ENCODE measurements at regions not wholly inside any gene's neighbourhood (a gene's known extent, or its start where the extent isn't known, plus 50 kb on each side); places are given as distances from the start of the nearest gene placed in this dataset.
"Not testable (repeated sequence)": the region's sequence is repeated elsewhere in the genome, so short reads cannot be mapped to it uniquely, and the experiment has no call there.

DNA sequence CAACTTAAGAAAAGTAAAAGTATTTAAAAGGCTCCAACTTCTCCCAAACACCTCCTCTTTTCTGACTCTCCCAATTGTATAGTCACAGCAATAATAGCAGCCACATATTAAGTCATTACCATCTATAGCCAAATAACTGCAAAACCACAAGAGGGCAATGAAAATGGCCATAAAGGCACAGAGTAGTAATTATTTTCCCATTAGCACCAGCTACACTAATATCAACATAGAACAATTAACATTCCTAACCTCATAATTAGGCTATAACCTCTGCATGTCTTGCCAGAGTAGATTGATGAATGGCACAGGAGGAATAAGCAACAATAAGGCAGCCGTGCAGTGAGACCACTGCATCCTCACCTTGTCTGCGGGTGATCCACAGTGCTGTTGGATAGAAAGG, 226.4 kb upstream of the SERP2 start:
- FAIRE-seq (no peak), DNase-seq (ENCODE audit: insufficient read length, low spot score) (no peak)
- TF ChIP-seq SPI1 (IDR thresholded peaks at IDR 0.05; ENCODE audit: low read depth, low read length) (no peak), PAX5 (IDR thresholded peaks at IDR 0.05; ENCODE audit: insufficient read depth, low read length, severe bottlenecking) (no peak), POU2F2 (IDR thresholded peaks at IDR 0.05; ENCODE audit: low read depth, low read length) (no peak)

DNA sequence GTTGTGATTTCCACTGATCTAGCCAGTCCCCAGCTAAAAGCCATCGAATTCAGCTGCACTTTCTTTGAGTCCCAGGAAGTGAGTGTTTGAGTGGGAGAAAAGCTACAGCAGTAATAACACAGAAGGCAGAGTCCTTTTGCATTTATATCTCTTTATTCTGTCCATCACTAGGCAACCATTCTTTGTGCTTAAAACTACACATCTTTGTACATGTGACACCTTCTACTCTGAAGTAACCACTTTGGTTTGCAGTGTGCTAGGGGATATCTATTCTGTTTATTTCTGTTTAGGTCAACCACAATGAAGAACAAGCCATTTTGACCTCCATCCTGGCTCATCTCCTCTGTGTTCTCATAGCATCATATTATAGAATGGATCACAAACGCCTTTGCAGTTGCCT, 226.0 kb upstream of the SERP2 start:
- TF ChIP-seq PAX5 (IDR thresholded peaks at IDR 0.05; ENCODE audit: insufficient read depth, low read length, severe bottlenecking) = no peak
- TF ChIP-seq POLR2AphosphoS5 (IDR thresholded peaks at IDR 0.05; ENCODE audit: low read depth, low read length) = no peak
- no peak for TF ChIP-seq TAF1 (IDR thresholded peaks at IDR 0.05; ENCODE audit: low read depth, low read length)
- no peak for TF ChIP-seq SPI1 (IDR thresholded peaks at IDR 0.05; ENCODE audit: low read depth, low read length)
- TF ChIP-seq POU2F2 (IDR thresholded peaks at IDR 0.05; ENCODE audit: low read depth, low read length) = no peak
- TF ChIP-seq POLR2A (IDR thresholded peaks at IDR 0.05; ENCODE audit: low read depth, low read length) = no peak
- DNase-seq (ENCODE audit: insufficient read length, low spot score) = no peak
- no peak for FAIRE-seq

DNA sequence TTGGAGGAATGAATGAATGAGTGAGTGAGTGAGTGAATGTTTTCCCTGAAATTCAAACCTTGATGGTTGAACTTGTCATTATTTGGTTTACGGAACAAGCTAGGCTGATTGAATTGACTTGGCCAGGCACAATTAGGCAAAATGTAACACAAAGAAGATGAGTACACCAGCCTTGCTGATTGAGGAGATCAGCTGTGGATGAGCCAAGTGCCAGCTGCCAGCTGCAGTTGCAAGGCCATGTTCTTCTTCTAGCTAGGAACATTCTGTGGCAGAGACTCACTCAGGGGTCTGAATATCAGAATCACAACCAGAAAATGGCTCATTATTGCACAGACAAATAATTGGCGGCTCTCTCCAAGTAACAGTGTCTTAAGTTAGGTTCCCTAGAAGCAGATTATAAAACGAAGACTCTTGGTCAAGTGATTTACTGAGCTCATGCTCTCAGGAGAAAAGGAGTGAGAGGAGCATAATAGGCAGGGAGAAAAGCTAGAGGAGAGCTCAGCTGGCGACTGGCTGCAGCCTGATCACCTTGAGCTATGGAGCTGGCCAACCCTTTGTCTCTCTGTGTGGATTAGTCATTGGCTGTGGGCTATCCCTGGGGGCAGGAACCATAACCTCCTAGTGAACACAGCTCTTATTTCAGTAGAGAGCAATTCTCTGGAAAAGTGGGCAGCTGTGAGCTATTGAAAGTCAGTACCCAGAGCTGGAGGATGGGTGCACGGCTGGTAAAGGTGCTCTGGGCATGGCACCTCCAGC, 225.3 kb upstream of the SERP2 start:
- DNase-seq (ENCODE audit: insufficient read length, low spot score) (no peak), FAIRE-seq (no peak)
- no peak for TF ChIP-seq SPI1 (IDR thresholded peaks at IDR 0.05; ENCODE audit: low read depth, low read length)
- no peak for TF ChIP-seq POU2F2 (IDR thresholded peaks at IDR 0.05; ENCODE audit: low read depth, low read length)
- TF ChIP-seq POLR2A (IDR thresholded peaks at IDR 0.05; ENCODE audit: low read depth, low read length) = no peak
- no peak for TF ChIP-seq PAX5 (IDR thresholded peaks at IDR 0.05; ENCODE audit: insufficient read depth, low read length, severe bottlenecking)
- TF ChIP-seq TAF1 (IDR thresholded peaks at IDR 0.05; ENCODE audit: low read depth, low read length) = no peak
- no peak for TF ChIP-seq POLR2AphosphoS5 (IDR thresholded peaks at IDR 0.05; ENCODE audit: low read depth, low read length)

DNA sequence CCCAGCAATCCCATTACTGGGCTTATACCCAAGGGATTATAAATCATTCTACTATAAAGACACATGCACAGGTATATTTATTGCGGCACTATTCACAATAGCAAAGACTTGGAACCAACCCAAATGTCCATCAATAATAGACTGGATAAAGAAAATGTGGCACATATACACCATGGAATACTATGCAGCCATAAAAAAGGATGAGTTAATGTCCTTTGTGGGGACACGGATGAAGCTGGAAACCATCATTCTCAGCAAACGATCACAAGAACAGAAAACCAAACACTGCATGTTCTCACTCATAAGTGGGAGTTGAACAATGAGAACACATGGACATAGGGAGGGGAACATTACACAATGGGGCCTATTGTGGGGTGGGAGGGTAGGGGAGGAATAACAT, 224.4 kb upstream of the SERP2 start:
- not testable (repeated sequence) for FAIRE-seq

DNA sequence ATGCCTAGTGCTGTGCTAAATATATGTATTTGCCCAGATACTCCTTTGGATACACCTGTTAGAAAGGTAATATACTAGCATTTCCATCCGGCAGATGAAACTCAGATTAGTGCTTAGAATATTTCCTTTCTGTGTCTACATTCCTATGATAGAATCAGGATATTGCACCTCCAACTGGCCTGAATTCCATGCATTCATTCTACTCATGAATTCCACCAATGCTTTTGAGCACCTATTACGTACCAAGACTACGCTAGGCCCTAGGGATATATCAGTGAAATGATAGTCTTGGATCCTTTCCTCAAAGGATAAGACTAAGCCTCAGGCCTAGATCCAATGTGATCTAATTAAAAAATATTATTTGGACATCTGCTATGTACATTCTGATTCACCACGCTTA, 223.8 kb upstream of the SERP2 start:
- no peak for FAIRE-seq
- no peak for DNase-seq (ENCODE audit: insufficient read length, low spot score)
- TF ChIP-seq SPI1 (IDR thresholded peaks at IDR 0.05; ENCODE audit: low read depth, low read length) (no peak), POLR2AphosphoS5 (IDR thresholded peaks at IDR 0.05; ENCODE audit: low read depth, low read length) (no peak), PAX5 (IDR thresholded peaks at IDR 0.05; ENCODE audit: insufficient read depth, low read length, severe bottlenecking) (no peak), POU2F2 (IDR thresholded peaks at IDR 0.05; ENCODE audit: low read depth, low read length) (no peak), POLR2A (IDR thresholded peaks at IDR 0.05; ENCODE audit: low read depth, low read length) (no peak), TAF1 (IDR thresholded peaks at IDR 0.05; ENCODE audit: low read depth, low read length) (no peak)

More for the DNA sequence above, 224.4 kb upstream of the SERP2 start:
- DNase-seq (ENCODE audit: insufficient read length, low spot score) = not testable (repeated sequence)

DNA sequence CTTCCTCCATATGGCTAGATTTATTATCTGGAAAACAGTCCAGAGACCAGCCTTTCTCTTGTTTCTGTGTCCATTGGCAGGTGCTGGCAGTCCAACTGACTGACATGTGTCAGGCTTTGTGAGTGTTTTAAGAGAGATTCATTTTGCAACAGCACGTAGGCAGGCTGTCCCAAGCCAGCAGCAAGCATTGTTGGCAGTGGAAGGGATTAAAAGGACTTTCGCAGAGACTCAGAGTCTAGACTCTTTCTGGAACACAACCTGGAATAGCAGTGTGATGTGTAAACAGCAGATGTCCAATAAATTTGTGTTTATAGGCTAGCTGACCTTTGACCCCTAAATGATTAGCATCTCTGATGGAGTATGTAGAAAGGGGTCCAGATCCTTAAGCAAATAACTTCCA, 222.2 kb upstream of the SERP2 start:
- DNase-seq (ENCODE audit: insufficient read length, low spot score) (no peak), FAIRE-seq (no peak)
- TF ChIP-seq POU2F2 (IDR thresholded peaks at IDR 0.05; ENCODE audit: low read depth, low read length) (no peak), TAF1 (IDR thresholded peaks at IDR 0.05; ENCODE audit: low read depth, low read length) (no peak), SPI1 (IDR thresholded peaks at IDR 0.05; ENCODE audit: low read depth, low read length) (no peak), PAX5 (IDR thresholded peaks at IDR 0.05; ENCODE audit: insufficient read depth, low read length, severe bottlenecking) (no peak), POLR2A (IDR thresholded peaks at IDR 0.05; ENCODE audit: low read depth, low read length) (no peak), POLR2AphosphoS5 (IDR thresholded peaks at IDR 0.05; ENCODE audit: low read depth, low read length) (no peak)

DNA sequence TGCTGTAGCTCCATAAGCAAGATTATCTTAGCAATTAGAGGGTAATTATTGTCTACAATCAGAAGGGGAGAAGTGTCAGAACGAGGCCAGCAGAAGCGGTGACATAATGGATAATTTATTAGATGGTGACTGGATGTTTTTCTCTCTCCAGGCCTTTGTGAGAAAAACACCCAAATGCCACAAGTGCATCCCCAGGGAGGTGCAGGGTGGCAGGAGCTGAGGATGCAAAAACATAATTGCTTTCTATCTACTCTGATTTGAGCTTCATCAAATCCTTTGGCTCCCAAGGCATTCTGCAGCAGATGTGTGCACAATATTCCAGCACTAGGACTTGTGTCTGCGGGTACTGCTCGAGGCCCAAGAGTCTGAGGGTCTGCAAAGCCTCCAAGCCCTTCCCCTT, 220.1 kb upstream of the SERP2 start:
- no peak for TF ChIP-seq POLR2A (IDR thresholded peaks at IDR 0.05; ENCODE audit: low read depth, low read length)
- no peak for TF ChIP-seq PAX5 (IDR thresholded peaks at IDR 0.05; ENCODE audit: insufficient read depth, low read length, severe bottlenecking)
- TF ChIP-seq POLR2AphosphoS5 (IDR thresholded peaks at IDR 0.05; ENCODE audit: low read depth, low read length) = no peak
- TF ChIP-seq TAF1 (IDR thresholded peaks at IDR 0.05; ENCODE audit: low read depth, low read length) = no peak
- TF ChIP-seq SPI1 (IDR thresholded peaks at IDR 0.05; ENCODE audit: low read depth, low read length) = no peak
- no peak for TF ChIP-seq POU2F2 (IDR thresholded peaks at IDR 0.05; ENCODE audit: low read depth, low read length)
- no peak for DNase-seq (ENCODE audit: insufficient read length, low spot score)
- no peak for FAIRE-seq

DNA sequence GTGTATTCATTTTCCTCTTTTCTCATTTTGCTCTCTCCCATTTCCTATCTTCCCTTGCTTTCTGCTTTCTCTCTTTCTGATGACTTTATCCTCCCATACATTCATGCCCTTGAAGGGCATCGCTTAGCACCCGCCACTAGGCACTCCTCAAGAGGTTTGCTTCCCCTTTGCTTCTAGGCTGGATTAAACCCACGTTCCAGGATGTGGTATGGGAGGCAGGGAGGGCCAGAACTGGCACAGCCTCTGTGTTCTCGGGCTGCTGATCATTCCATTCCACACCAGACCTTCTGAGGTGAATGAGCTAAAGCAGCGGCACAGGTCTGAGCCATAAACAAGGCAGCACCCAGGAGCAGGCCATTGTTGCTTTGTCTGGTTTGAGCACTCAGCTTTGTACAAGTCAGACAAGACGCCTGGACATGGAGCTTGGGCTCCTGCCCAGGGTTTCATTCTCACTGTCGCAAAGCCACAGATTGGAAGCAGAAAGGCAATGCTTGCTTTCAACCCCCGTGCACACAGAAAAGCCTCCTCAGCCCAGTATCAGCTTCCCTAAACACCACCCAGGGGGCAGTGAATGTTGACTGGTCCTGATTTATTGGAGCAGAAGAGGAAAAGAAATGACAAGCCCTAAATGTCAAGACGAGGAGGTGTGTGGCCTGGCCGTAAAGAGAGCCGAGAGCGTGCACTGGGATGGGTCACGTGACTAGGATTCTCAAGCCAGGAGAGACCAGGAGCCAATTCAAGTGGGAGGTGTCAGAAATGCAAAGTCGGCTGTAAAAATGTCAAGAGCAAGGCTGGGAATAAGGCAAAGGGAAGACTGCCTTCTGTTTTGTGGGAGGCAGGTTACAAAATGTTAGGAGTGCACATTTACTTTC, 218.0 kb upstream of the SERP2 start:
- DNase-seq (ENCODE audit: insufficient read length, low spot score) (no peak), FAIRE-seq (no peak)
- no peak for TF ChIP-seq POLR2A (IDR thresholded peaks at IDR 0.05; ENCODE audit: low read depth, low read length)
- no peak for TF ChIP-seq POU2F2 (IDR thresholded peaks at IDR 0.05; ENCODE audit: low read depth, low read length)
- no peak for TF ChIP-seq SPI1 (IDR thresholded peaks at IDR 0.05; ENCODE audit: low read depth, low read length)
- TF ChIP-seq PAX5 (IDR thresholded peaks at IDR 0.05; ENCODE audit: insufficient read depth, low read length, severe bottlenecking) = no peak

DNA sequence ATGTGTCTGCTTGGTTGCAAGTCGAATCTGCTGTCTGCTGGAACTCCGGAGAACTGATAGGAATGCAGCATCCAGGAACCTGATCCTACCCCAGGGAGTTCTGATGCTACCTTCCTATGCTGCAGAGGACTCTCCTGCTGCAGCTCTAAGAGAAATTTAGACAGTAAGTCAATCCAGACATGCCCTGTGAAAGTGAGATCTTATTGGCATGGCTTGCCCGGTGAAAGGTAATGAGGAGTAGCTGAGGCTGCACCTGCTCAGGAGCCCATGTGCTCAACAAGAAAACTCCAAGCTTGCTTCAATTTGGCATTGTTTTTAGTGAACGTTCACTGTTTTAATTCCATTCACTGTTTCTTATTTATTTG, 217.3 kb upstream of the SERP2 start:
- FAIRE-seq (no peak), DNase-seq (ENCODE audit: insufficient read length, low spot score) (no peak)
- no peak for TF ChIP-seq POU2F2 (IDR thresholded peaks at IDR 0.05; ENCODE audit: low read depth, low read length)
- no peak for TF ChIP-seq TAF1 (IDR thresholded peaks at IDR 0.05; ENCODE audit: low read depth, low read length)
- no peak for TF ChIP-seq SPI1 (IDR thresholded peaks at IDR 0.05; ENCODE audit: low read depth, low read length)
- no peak for TF ChIP-seq PAX5 (IDR thresholded peaks at IDR 0.05; ENCODE audit: insufficient read depth, low read length, severe bottlenecking)
- TF ChIP-seq POLR2AphosphoS5 (IDR thresholded peaks at IDR 0.05; ENCODE audit: low read depth, low read length) = no peak
- no peak for TF ChIP-seq POLR2A (IDR thresholded peaks at IDR 0.05; ENCODE audit: low read depth, low read length)

DNA sequence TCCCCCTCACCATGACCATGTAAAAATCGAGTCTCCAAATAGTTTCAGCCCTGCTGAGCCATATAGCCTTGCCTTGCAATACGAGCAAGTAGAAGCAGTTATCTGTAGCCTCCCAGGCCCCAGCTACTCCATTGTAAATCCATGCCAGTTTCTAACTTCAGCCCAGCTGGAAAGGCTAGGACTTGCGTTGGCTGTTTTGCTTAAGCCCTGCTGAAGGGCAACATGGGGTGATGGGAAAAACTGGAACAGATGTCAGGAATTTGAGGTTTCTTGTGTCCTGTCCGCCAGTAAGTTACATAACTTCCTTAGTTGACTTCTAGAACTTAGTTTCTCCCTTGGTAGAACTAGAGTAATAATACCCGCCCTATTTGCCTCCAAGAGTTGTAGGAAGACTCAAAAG, 216.0 kb upstream of the SERP2 start:
- FAIRE-seq = no peak
- DNase-seq (ENCODE audit: insufficient read length, low spot score) = no peak
- TF ChIP-seq PAX5 (IDR thresholded peaks at IDR 0.05; ENCODE audit: insufficient read depth, low read length, severe bottlenecking) = no peak
- TF ChIP-seq POLR2AphosphoS5 (IDR thresholded peaks at IDR 0.05; ENCODE audit: low read depth, low read length) = no peak
- TF ChIP-seq POU2F2 (IDR thresholded peaks at IDR 0.05; ENCODE audit: low read depth, low read length) = no peak
- TF ChIP-seq SPI1 (IDR thresholded peaks at IDR 0.05; ENCODE audit: low read depth, low read length) = no peak
- no peak for TF ChIP-seq POLR2A (IDR thresholded peaks at IDR 0.05; ENCODE audit: low read depth, low read length)
